ENCODE measurements at regions not wholly inside any gene's neighbourhood (a gene's known extent, or its start where the extent isn't known, plus 50 kb on each side); places are given as distances from the start of the nearest gene placed in this dataset.
A peak's percentile ranks its signal among the peaks of the same experiment; 100 is the strongest.

- no peak for DNase-seq
These were observed 91.4 kb downstream of the LYPLAL1 start for GRCh38 chr1:219265026-219265515.

- DNase-seq, result peak; percentile 19
These were observed 90.9 kb downstream of the LYPLAL1 start for GRCh38 chr1:219264561-219264960.

Data from NCI-H1092 (cell line).